ENCODE measurements at regions not wholly inside any gene's neighbourhood (a gene's known extent, or its start where the extent isn't known, plus 50 kb on each side); places are given as distances from the start of the nearest gene placed in this dataset.

- H3K4me1 ChIP-seq (ENCODE audit: control insufficient read depth in 1 of 2, insufficient read depth in 2 of 2, low read length in 2 of 2): no peaks in the 10 kb centered on the region
- no peaks in the 10 kb centered on the region for H3K27me3 ChIP-seq (ENCODE audit: low read depth, low read length)
- H3K4me3 ChIP-seq (ENCODE audit: low read depth in 1 of 2, low read length in 2 of 2): no peak overlapping the region
- no peaks in the 10 kb centered on the region for H3K9me3 ChIP-seq (ENCODE audit: control insufficient read depth in 1 of 2, low read length in 2 of 2)
- H3K27ac ChIP-seq (ENCODE audit: low read length): no peak overlapping the region
- H3K36me3 ChIP-seq (ENCODE audit: control insufficient read depth in 1 of 2, insufficient read depth in 2 of 2, low read length in 2 of 2): no peaks in the 10 kb centered on the region
Measured at GRCh38 chr10:106467506-106467905, 697.0 kb downstream of the SORCS1 start.

GRCh38 chr10:106457522-106457921, 707.0 kb downstream of the SORCS1 start:
- H3K4me1 ChIP-seq (ENCODE audit: control insufficient read depth in 1 of 2, insufficient read depth in 2 of 2, low read length in 2 of 2): no peaks in the 10 kb centered on the region
- no peak overlapping the region for H3K27ac ChIP-seq (ENCODE audit: low read length)
- no peaks in the 10 kb centered on the region for H3K36me3 ChIP-seq (ENCODE audit: control insufficient read depth in 1 of 2, insufficient read depth in 2 of 2, low read length in 2 of 2)
- H3K27me3 ChIP-seq (ENCODE audit: low read depth, low read length): no peaks in the 10 kb centered on the region
- H3K9me3 ChIP-seq (ENCODE audit: control insufficient read depth in 1 of 2, low read length in 2 of 2): no peaks in the 10 kb centered on the region
- H3K4me3 ChIP-seq (ENCODE audit: low read depth in 1 of 2, low read length in 2 of 2): no peak overlapping the region

DNA sequence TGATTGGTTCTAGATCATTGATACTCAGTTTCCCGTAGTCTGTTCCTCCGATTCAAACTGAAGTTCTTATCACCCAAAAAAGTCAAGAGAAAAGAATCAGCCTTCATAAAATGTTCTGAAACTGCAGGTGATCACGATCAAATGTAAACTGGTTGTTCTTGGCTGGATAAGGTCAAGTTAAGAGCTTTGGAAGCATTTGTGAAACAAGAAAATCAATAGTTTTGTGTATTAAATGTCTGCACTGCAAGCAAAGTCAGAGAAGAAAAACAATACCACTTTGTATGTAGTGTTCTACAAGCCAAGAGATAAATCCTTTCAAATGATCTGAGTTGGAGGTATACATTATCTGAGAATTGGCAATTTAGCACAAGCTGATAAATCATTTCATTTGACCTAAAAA, 710.3 kb downstream of the SORCS1 start:
- no peaks in the 10 kb centered on the region for H3K4me1 ChIP-seq (ENCODE audit: control insufficient read depth in 1 of 2, insufficient read depth in 2 of 2, low read length in 2 of 2)
- no peaks in the 10 kb centered on the region for H3K27me3 ChIP-seq (ENCODE audit: low read depth, low read length)
- no peaks in the 10 kb centered on the region for H3K9me3 ChIP-seq (ENCODE audit: control insufficient read depth in 1 of 2, low read length in 2 of 2)
- H3K4me3 ChIP-seq (ENCODE audit: low read depth in 1 of 2, low read length in 2 of 2): no peak overlapping the region
- H3K27ac ChIP-seq (ENCODE audit: low read length): no peak overlapping the region
- H3K36me3 ChIP-seq (ENCODE audit: control insufficient read depth in 1 of 2, insufficient read depth in 2 of 2, low read length in 2 of 2): no peaks in the 10 kb centered on the region

GRCh38 chr10:106450966-106451365, 713.5 kb downstream of the SORCS1 start:
- Histone ChIP-seq H3K27ac (ENCODE audit: low read length) (no peak overlapping the region), H3K9me3 (ENCODE audit: control insufficient read depth in 1 of 2, low read length in 2 of 2) (no peaks in the 10 kb centered on the region), H3K36me3 (ENCODE audit: control insufficient read depth in 1 of 2, insufficient read depth in 2 of 2, low read length in 2 of 2) (no peaks in the 10 kb centered on the region), H3K27me3 (ENCODE audit: low read depth, low read length) (no peaks in the 10 kb centered on the region), H3K4me3 (ENCODE audit: low read depth in 1 of 2, low read length in 2 of 2) (no peak overlapping the region), H3K4me1 (ENCODE audit: control insufficient read depth in 1 of 2, insufficient read depth in 2 of 2, low read length in 2 of 2) (no peaks in the 10 kb centered on the region)

GRCh38 chr10:106446920-106447319, 717.6 kb downstream of the SORCS1 start:
- Histone ChIP-seq H3K27ac (ENCODE audit: low read length) (no peak overlapping the region), H3K36me3 (ENCODE audit: control insufficient read depth in 1 of 2, insufficient read depth in 2 of 2, low read length in 2 of 2) (no peaks in the 10 kb centered on the region), H3K9me3 (ENCODE audit: control insufficient read depth in 1 of 2, low read length in 2 of 2) (no peaks in the 10 kb centered on the region), H3K27me3 (ENCODE audit: low read depth, low read length) (no peaks in the 10 kb centered on the region), H3K4me1 (ENCODE audit: control insufficient read depth in 1 of 2, insufficient read depth in 2 of 2, low read length in 2 of 2) (no peaks in the 10 kb centered on the region), H3K4me3 (ENCODE audit: low read depth in 1 of 2, low read length in 2 of 2) (no peak overlapping the region)

GRCh38 chr10:106442223-106442622, 722.3 kb downstream of the SORCS1 start:
- H3K27me3 ChIP-seq (ENCODE audit: low read depth, low read length): no peaks in the 10 kb centered on the region
- H3K4me1 ChIP-seq (ENCODE audit: control insufficient read depth in 1 of 2, insufficient read depth in 2 of 2, low read length in 2 of 2): no peaks in the 10 kb centered on the region
- no peaks in the 10 kb centered on the region for H3K9me3 ChIP-seq (ENCODE audit: control insufficient read depth in 1 of 2, low read length in 2 of 2)
- H3K4me3 ChIP-seq (ENCODE audit: low read depth in 1 of 2, low read length in 2 of 2): no peak overlapping the region
- no peaks in the 10 kb centered on the region for H3K36me3 ChIP-seq (ENCODE audit: control insufficient read depth in 1 of 2, insufficient read depth in 2 of 2, low read length in 2 of 2)
- no peak overlapping the region for H3K27ac ChIP-seq (ENCODE audit: low read length)

GRCh38 chr10:106440767-106441166, 723.7 kb downstream of the SORCS1 start:
- H3K4me3 ChIP-seq (ENCODE audit: low read depth in 1 of 2, low read length in 2 of 2): no peak overlapping the region
- H3K27ac ChIP-seq (ENCODE audit: low read length): no peak overlapping the region
- no peaks in the 10 kb centered on the region for H3K9me3 ChIP-seq (ENCODE audit: control insufficient read depth in 1 of 2, low read length in 2 of 2)
- no peaks in the 10 kb centered on the region for H3K27me3 ChIP-seq (ENCODE audit: low read depth, low read length)
- no peaks in the 10 kb centered on the region for H3K36me3 ChIP-seq (ENCODE audit: control insufficient read depth in 1 of 2, insufficient read depth in 2 of 2, low read length in 2 of 2)
- peaks cover 0 to 3% of the 10 kb centered on the region in 2 donors for H3K4me1 ChIP-seq (ENCODE audit: control insufficient read depth in 1 of 2, insufficient read depth in 2 of 2, low read length in 2 of 2)

DNA sequence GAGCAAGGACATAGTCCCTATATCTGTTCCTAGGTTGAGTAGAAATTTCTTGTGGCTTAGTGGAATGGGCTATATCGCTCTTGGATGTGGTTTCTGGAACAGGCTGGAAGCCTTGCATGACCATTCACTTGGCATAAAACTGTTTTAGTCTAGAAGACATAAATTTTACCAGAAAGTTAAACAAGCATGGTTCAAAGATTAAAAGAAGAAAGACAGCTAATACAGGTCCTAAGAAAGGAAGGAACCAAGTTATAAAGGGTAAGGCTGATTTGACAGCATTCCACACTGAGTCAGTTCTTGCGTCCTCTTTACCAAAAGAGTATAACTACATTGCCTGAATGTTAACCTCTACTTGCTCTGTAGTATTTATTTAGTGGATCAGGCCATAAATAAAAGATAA, 724.2 kb downstream of the SORCS1 start:
- Histone ChIP-seq H3K36me3 (ENCODE audit: control insufficient read depth in 1 of 2, insufficient read depth in 2 of 2, low read length in 2 of 2) (no peaks in the 10 kb centered on the region), H3K4me1 (ENCODE audit: control insufficient read depth in 1 of 2, insufficient read depth in 2 of 2, low read length in 2 of 2) (peaks cover 0 to 6% of the 10 kb centered on the region in 2 donors), H3K27me3 (ENCODE audit: low read depth, low read length) (no peaks in the 10 kb centered on the region), H3K27ac (ENCODE audit: low read length) (no peak overlapping the region), H3K4me3 (ENCODE audit: low read depth in 1 of 2, low read length in 2 of 2) (no peak overlapping the region), H3K9me3 (ENCODE audit: control insufficient read depth in 1 of 2, low read length in 2 of 2) (no peaks in the 10 kb centered on the region)

DNA sequence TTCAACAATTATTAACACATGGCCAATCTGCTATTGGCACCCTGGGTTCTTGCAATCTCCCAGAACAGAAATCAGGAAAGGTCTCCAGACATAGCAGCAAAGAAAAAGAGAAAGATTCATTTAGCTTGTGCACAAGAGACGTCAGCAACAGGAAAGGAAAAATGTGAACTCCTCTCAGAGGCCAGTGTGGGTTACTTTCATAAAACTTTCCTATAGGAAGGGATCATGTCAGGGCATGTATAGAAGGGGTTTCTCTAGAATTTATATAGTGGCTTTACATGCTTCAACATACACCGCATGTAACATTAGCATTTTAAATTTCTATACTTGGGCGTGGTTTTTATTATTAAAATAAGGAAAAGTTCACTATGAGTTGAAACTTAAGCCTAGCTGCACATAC, 725.1 kb downstream of the SORCS1 start:
- Histone ChIP-seq H3K4me1 (ENCODE audit: control insufficient read depth in 1 of 2, insufficient read depth in 2 of 2, low read length in 2 of 2) (peaks cover 0 to 6% of the 10 kb centered on the region in 2 donors), H3K27ac (ENCODE audit: low read length) (no peak overlapping the region), H3K9me3 (ENCODE audit: control insufficient read depth in 1 of 2, low read length in 2 of 2) (peaks cover 0 to 7% of the 10 kb centered on the region in 2 donors), H3K36me3 (ENCODE audit: control insufficient read depth in 1 of 2, insufficient read depth in 2 of 2, low read length in 2 of 2) (no peaks in the 10 kb centered on the region), H3K4me3 (ENCODE audit: low read depth in 1 of 2, low read length in 2 of 2) (no peak overlapping the region), H3K27me3 (ENCODE audit: low read depth, low read length) (no peaks in the 10 kb centered on the region)

DNA sequence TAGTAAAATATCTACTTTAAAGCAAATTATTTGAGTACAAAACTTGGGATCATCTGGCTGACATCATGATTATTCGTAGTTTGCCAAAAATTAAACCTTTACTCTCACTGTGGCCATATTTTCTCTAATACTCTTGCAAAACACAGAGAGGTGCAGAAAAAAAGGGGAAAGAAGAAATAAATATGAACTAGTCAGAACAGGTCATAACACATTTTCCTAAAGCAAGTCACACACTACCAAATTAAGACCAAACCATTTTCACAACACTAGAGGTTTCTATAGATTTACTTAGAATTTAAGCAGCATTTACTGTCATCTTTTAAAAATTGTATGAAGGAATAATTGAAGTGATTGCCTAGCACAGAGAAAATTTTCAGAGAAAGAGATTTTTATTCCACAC, 726.1 kb downstream of the SORCS1 start:
- H3K36me3 ChIP-seq (ENCODE audit: control insufficient read depth in 1 of 2, insufficient read depth in 2 of 2, low read length in 2 of 2): no peaks in the 10 kb centered on the region
- H3K4me3 ChIP-seq (ENCODE audit: low read depth in 1 of 2, low read length in 2 of 2): no peak overlapping the region
- peaks cover 0 to 7% of the 10 kb centered on the region in 2 donors for H3K9me3 ChIP-seq (ENCODE audit: control insufficient read depth in 1 of 2, low read length in 2 of 2)
- H3K27me3 ChIP-seq (ENCODE audit: low read depth, low read length): no peaks in the 10 kb centered on the region
- no peak overlapping the region for H3K27ac ChIP-seq (ENCODE audit: low read length)
- peaks cover 0 to 6% of the 10 kb centered on the region in 2 donors for H3K4me1 ChIP-seq (ENCODE audit: control insufficient read depth in 1 of 2, insufficient read depth in 2 of 2, low read length in 2 of 2)

GRCh38 chr10:106436123-106436715, 728.3 kb downstream of the SORCS1 start:
- Histone ChIP-seq H3K27ac (ENCODE audit: low read length) (no peak overlapping the region), H3K27me3 (ENCODE audit: low read depth, low read length) (no peaks in the 10 kb centered on the region), H3K4me1 (ENCODE audit: control insufficient read depth in 1 of 2, insufficient read depth in 2 of 2, low read length in 2 of 2) (peaks cover 0 to 6% of the 10 kb centered on the region in 2 donors), H3K4me3 (ENCODE audit: low read depth in 1 of 2, low read length in 2 of 2) (no peak overlapping the region), H3K9me3 (ENCODE audit: control insufficient read depth in 1 of 2, low read length in 2 of 2) (peaks cover 0 to 7% of the 10 kb centered on the region in 2 donors), H3K36me3 (ENCODE audit: control insufficient read depth in 1 of 2, insufficient read depth in 2 of 2, low read length in 2 of 2) (no peaks in the 10 kb centered on the region)

GRCh38 chr10:106435081-106435480, 729.4 kb downstream of the SORCS1 start:
- peaks cover 0 to 6% of the 10 kb centered on the region in 2 donors for H3K4me1 ChIP-seq (ENCODE audit: control insufficient read depth in 1 of 2, insufficient read depth in 2 of 2, low read length in 2 of 2)
- peaks cover 0 to 7% of the 10 kb centered on the region in 2 donors for H3K9me3 ChIP-seq (ENCODE audit: control insufficient read depth in 1 of 2, low read length in 2 of 2)
- no peaks in the 10 kb centered on the region for H3K36me3 ChIP-seq (ENCODE audit: control insufficient read depth in 1 of 2, insufficient read depth in 2 of 2, low read length in 2 of 2)
- H3K27ac ChIP-seq (ENCODE audit: low read length): no peak overlapping the region
- no peak overlapping the region for H3K4me3 ChIP-seq (ENCODE audit: low read depth in 1 of 2, low read length in 2 of 2)
- no peaks in the 10 kb centered on the region for H3K27me3 ChIP-seq (ENCODE audit: low read depth, low read length)
